ENCODE measurements at regions not wholly inside any gene's neighbourhood (a gene's known extent, or its start where the extent isn't known, plus 50 kb on each side); places are given as distances from the start of the nearest gene placed in this dataset.

DNA sequence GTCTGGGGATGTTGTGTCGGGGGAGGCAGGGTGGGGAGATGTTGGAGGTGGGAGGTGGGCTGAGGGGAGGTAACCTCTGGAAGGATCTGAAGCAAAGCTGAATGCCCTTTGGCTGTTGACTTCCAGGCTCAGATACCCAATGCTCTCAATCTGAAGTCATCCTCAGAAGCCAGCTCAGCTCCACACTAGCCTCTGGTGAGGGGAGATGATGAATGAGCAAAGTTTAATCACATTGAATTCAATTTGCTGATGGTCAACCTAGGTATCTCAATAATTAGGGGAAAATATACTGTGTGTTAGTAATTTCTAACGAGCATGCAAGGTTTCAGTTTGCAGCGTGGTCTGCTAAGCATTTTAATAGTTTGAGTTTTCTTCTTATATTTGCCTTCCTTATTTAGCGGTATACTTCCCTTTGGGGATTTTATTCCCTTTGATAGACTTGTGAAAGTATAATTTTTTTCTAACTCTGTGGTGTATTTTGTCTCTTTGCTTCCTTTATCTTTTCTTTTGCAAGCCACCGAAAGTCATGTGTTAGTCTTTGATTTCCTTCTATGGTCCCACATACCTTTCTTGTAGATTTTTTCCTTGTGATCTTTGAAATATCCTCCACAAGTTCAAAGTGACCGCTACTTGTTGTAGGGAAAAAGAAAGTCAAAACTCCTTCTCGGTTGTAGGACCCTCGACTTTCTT is 146.3 kb upstream of the LEF1 start:
- TF ChIP-seq EZH2phosphoT487 (conservative IDR thresholded peaks at IDR 0.05; ENCODE audit: low read length), result no peak
- TF ChIP-seq, protein P1, sequence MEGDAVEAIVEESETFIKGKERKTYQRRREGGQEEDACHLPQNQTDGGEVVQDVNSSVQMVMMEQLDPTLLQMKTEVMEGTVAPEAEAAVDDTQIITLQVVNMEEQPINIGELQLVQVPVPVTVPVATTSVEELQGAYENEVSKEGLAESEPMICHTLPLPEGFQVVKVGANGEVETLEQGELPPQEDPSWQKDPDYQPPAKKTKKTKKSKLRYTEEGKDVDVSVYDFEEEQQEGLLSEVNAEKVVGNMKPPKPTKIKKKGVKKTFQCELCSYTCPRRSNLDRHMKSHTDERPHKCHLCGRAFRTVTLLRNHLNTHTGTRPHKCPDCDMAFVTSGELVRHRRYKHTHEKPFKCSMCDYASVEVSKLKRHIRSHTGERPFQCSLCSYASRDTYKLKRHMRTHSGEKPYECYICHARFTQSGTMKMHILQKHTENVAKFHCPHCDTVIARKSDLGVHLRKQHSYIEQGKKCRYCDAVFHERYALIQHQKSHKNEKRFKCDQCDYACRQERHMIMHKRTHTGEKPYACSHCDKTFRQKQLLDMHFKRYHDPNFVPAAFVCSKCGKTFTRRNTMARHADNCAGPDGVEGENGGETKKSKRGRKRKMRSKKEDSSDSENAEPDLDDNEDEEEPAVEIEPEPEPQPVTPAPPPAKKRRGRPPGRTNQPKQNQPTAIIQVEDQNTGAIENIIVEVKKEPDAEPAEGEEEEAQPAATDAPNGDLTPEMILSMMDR (IDR thresholded peaks at IDR 0.05; ENCODE audit: insufficient read depth, low read length, poor library complexity, severe bottlenecking), result no peak
- no peaks in the 10 kb centered on the region for H4K20me1 ChIP-seq (ENCODE audit: low read depth, low read length)

DNA sequence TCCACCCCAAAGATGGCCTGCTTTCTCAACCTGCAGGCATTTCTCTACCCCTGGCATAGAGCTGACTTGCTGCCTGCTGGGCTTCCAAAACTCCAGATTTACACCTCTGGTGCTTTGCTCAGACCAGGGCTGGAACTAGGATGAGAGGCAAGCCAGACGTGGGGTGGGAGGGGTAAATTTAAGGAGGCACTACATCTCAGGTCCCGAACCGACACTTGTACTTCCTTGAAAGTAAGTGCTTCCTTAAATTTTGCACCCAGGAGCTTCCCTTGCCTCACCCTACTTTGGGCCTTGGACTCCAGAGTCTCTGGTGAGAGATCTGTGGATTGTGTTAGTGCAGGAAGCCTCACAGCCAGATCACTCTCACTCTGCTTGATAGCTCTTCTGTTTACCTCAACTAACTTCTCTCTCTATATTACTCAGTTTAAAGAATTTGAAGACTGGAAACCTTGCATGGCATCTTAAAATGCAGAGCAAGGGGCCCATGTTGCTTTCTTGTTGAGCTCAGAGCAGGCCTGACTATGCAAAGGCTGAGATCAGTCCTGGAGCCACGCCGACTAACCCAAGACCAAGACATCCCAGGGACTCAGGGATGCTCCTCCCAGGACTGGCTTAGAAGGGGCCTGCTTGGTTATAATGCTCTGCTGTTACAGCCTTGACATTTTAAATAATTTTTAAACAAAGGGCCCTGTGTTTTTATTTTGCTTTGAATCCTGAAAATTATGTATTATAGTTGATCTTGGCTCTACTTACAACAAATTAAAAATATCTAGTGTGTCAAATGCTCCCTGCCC is 145.0 kb upstream of the LEF1 start:
- no peak overlapping the region for H3K4me3 ChIP-seq (ENCODE audit: insufficient read depth, low read length, poor library complexity, severe bottlenecking)
- no peaks in the 10 kb centered on the region for H4K20me1 ChIP-seq (ENCODE audit: low read depth, low read length)
- no peaks in the 10 kb centered on the region for H3K9me3 ChIP-seq (ENCODE audit: insufficient read depth, low read length)
- no peaks in the 10 kb centered on the region for H3K79me2 ChIP-seq (ENCODE audit: insufficient read depth, low read length)
- H2AFZ ChIP-seq (ENCODE audit: low read depth, low read length, severe bottlenecking), result no peak overlapping the region
- H3F3A ChIP-seq (ENCODE audit: insufficient read depth), result no peaks in the 10 kb centered on the region
- H3K4me2 ChIP-seq (ENCODE audit: low read depth, low read length, poor library complexity, severe bottlenecking), result no peak overlapping the region
- no peak for TF ChIP-seq EZH2phosphoT487 (conservative IDR thresholded peaks at IDR 0.05; ENCODE audit: low read length)
- TF ChIP-seq, protein P1 (IDR thresholded peaks at IDR 0.05; ENCODE audit: insufficient read depth, low read length, poor library complexity, severe bottlenecking), result no peak
- H3K27ac ChIP-seq (ENCODE audit: low read depth, low read length), result no peak overlapping the region
- no peaks in the 10 kb centered on the region for H3K36me3 ChIP-seq (ENCODE audit: low read length)
- no peaks in the 10 kb centered on the region for H3K27me3 ChIP-seq (ENCODE audit: low read length)
- H3K9ac ChIP-seq (ENCODE audit: low read length), result no peak overlapping the region
- no peaks in the 10 kb centered on the region for H3K9me2 ChIP-seq (replicated peaks; ENCODE audit: insufficient read depth, low read length)

More for the DNA sequence above, 146.3 kb upstream of the LEF1 start:
- Histone ChIP-seq H2AFZ (ENCODE audit: low read depth, low read length, severe bottlenecking) (no peak overlapping the region), H3K9me3 (ENCODE audit: insufficient read depth, low read length) (no peaks in the 10 kb centered on the region), H3K4me2 (ENCODE audit: low read depth, low read length, poor library complexity, severe bottlenecking) (no peak overlapping the region), H3K79me2 (ENCODE audit: insufficient read depth, low read length) (no peaks in the 10 kb centered on the region), H3K27ac (ENCODE audit: low read depth, low read length) (no peak overlapping the region), H3K9ac (ENCODE audit: low read length) (no peak overlapping the region), H3K36me3 (ENCODE audit: low read length) (no peaks in the 10 kb centered on the region), H3K4me3 (ENCODE audit: insufficient read depth, low read length, poor library complexity, severe bottlenecking) (no peak overlapping the region), H3K27me3 (ENCODE audit: low read length) (no peaks in the 10 kb centered on the region), H3K9me2 (replicated peaks; ENCODE audit: insufficient read depth, low read length) (no peaks in the 10 kb centered on the region), H3F3A (ENCODE audit: insufficient read depth) (no peaks in the 10 kb centered on the region)

DNA sequence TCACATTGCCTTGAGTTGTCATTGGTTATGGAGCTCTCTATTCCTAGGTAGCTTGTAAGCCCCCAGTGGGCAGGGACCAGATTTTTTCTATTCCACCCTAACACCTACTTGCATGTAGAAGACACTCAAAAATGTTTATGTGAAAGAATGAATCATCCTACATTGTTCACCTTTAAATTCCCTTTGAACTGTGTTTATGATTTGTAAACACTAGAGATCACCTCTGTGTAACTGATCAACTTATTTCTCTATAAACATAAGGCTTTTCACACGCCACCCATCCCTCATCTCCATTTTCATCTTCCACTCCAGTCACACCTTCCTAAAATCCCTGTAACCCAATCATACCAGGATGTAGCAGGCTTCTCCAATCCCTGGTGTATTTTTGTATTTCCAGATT is 142.6 kb upstream of the LEF1 start:
- H3K9me2 ChIP-seq (replicated peaks; ENCODE audit: insufficient read depth, low read length), result no peaks in the 10 kb centered on the region
- H3K27me3 ChIP-seq (ENCODE audit: low read length), result no peaks in the 10 kb centered on the region
- H3K79me2 ChIP-seq (ENCODE audit: insufficient read depth, low read length), result no peaks in the 10 kb centered on the region
- TF ChIP-seq, protein P1 (IDR thresholded peaks at IDR 0.05; ENCODE audit: insufficient read depth, low read length, poor library complexity, severe bottlenecking), result no peak
- TF ChIP-seq EZH2phosphoT487 (conservative IDR thresholded peaks at IDR 0.05; ENCODE audit: low read length), result no peak
- no peak overlapping the region for H2AFZ ChIP-seq (ENCODE audit: low read depth, low read length, severe bottlenecking)
- no peaks in the 10 kb centered on the region for H3F3A ChIP-seq (ENCODE audit: insufficient read depth)
- no peaks in the 10 kb centered on the region for H3K9me3 ChIP-seq (ENCODE audit: insufficient read depth, low read length)
- no peak overlapping the region for H3K9ac ChIP-seq (ENCODE audit: low read length)
- no peaks in the 10 kb centered on the region for H4K20me1 ChIP-seq (ENCODE audit: low read depth, low read length)
- H3K4me3 ChIP-seq (ENCODE audit: insufficient read depth, low read length, poor library complexity, severe bottlenecking), result no peak overlapping the region
- no peaks in the 10 kb centered on the region for H3K36me3 ChIP-seq (ENCODE audit: low read length)
- H3K4me2 ChIP-seq (ENCODE audit: low read depth, low read length, poor library complexity, severe bottlenecking), result no peak overlapping the region
- H3K27ac ChIP-seq (ENCODE audit: low read depth, low read length), result no peak overlapping the region

All from SU-DHL-6 (cell line).